Esophagus (tissue), 2 donors: ENCODE measurements at regions not wholly inside any gene's neighbourhood (a gene's known extent, or its start where the extent isn't known, plus 50 kb on each side); places are given as distances from the start of the nearest gene placed in this dataset.

Experiments used
- H3K27ac ChIP-seq, 2 donors: one replicate each; pipeline ENCODE4 v1.5.1; 2013; ENCODE audit warnings: low read depth in 2 of 2, mild to moderate bottlenecking in 2 of 2, inconsistent platforms in 1 of 2, low read length in 1 of 2, moderate library complexity in 1 of 2
- H3K27me3 ChIP-seq, 2 donors: one replicate each; pipeline ENCODE4 v1.6.1; 2013; ENCODE audit warnings: low read length in 2 of 2, control low read depth in 1 of 2, mild to moderate bottlenecking in 1 of 2; ENCODE audit not compliant: insufficient read depth in 2 of 2, control insufficient read depth in 1 of 2
- H3K36me3 ChIP-seq, 2 donors: one replicate each; pipeline ENCODE4 v1.6.1; 2013; ENCODE audit warnings: low read length in 1 of 2; ENCODE audit not compliant: control insufficient read depth in 2 of 2, insufficient read depth in 2 of 2
- H3K4me1 ChIP-seq, 2 donors: one replicate each; pipeline ENCODE4 v1.6.1; 2013; ENCODE audit warnings: low read length in 1 of 2; ENCODE audit not compliant: control insufficient read depth in 2 of 2, insufficient read depth in 2 of 2
- H3K4me3 ChIP-seq, 2 donors: one replicate each; pipeline ENCODE4 v1.5.1; 2013; ENCODE audit warnings: low read length in 2 of 2, mild to moderate bottlenecking in 2 of 2, low read depth in 1 of 2, moderate library complexity in 1 of 2
- H3K9me3 ChIP-seq, 2 donors: one replicate each; pipeline ENCODE4 v1.6.1; 2013; ENCODE audit warnings: mild to moderate bottlenecking in 2 of 2, low read depth in 1 of 2, low read length in 1 of 2, moderate library complexity in 1 of 2; ENCODE audit not compliant: control insufficient read depth in 2 of 2, insufficient read depth in 1 of 2
- WGBS, 2 donors: extraction: QIAGEN DNeasy Blood & Tissue Kit; methylation state at CpG; one replicate each; pipeline ENCODE4 v1.1.7; 2013; 5-methylcytosine and 5-hydroxymethylcytosine counted together
- donor health status: healthy with polysubstance abuse.
- donor health status: Bipolar disorder and iron deficiency.

DNA sequence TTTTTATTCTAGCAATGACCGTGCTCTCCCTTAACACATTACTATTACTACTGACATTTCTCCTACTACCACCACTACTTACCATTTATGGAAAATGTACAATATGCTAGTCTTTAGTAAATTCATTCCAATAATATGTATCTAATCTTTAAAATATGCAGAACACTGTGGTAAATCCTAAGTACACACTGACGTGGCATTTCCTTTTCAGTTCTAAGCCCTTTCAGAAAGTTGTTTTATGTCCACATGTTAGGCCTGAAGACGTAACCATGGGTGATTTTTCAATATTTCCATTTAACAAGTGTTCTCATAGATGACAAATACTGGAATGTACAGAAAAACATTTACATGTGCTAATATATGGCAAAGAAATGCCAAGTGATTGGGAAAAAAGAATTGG lies 268.6 kb upstream of the SLIT2 start:
- Histone ChIP-seq H3K4me3 (no peak overlapping the region), H3K9me3 (peaks cover 0 to 7% of the 10 kb centered on the region in 2 donors), H3K36me3 (no peaks in the 10 kb centered on the region), H3K27me3 (no peaks in the 10 kb centered on the region), H3K27ac (no peak overlapping the region), H3K4me1 (no peaks in the 10 kb centered on the region)
- WGBS, 2 donors = 50 to 51% methylated on average over 3 of the region's 3 CpGs

DNA sequence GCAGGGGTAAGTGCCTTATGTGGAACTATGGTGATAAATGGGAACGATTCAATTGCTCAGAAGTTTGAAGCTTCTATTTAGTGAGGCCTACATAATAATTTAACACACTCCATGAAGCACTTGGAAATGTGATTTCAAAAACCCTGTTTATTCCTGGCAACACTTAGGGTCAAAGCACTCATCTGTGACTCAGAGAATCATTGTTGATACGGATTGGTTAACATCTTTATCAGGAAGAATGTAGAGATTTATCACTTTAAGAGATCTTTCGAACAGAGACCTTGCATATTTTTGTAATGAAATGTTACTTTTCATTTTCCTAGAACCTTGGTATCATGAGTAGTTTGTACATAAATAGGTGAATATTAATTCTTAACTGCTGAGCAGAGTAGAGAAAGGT lies 269.1 kb upstream of the SLIT2 start:
- Histone ChIP-seq H3K36me3 (no peaks in the 10 kb centered on the region), H3K4me1 (no peaks in the 10 kb centered on the region), H3K9me3 (peaks cover 0 to 7% of the 10 kb centered on the region in 2 donors), H3K4me3 (no peak overlapping the region), H3K27ac (no peak overlapping the region), H3K27me3 (no peaks in the 10 kb centered on the region)
- WGBS, 2 donors = 64 to 74% methylated on average over 3 of the region's 3 CpGs

DNA sequence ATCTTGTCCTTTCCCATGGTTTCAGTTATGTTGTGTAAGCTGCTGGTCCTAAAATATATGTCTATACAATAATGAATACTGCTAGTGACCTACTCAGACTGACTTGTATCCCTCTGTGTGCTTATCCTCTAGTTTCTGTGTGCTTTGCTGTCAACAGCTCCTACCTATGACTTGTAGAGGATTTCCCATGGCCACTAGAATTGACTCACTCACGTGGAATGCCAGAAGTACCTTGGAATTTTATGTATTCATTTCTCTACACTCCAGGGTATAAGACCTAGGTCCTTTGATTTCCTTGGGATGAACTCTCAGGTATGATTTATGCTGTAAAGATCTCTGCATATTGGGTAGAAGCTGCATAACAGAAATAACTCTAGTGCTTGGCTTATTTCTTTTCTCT lies 279.9 kb upstream of the SLIT2 start:
- no peaks in the 10 kb centered on the region for H3K36me3 ChIP-seq
- no peaks in the 10 kb centered on the region for H3K27me3 ChIP-seq
- H3K4me3 ChIP-seq = no peak overlapping the region
- WGBS, 2 donors = 53 to 74% methylated on average over 1 of the region's 1 CpG
- no peak overlapping the region for H3K27ac ChIP-seq
- no peaks in the 10 kb centered on the region for H3K4me1 ChIP-seq
- H3K9me3 ChIP-seq = no peaks in the 10 kb centered on the region

DNA sequence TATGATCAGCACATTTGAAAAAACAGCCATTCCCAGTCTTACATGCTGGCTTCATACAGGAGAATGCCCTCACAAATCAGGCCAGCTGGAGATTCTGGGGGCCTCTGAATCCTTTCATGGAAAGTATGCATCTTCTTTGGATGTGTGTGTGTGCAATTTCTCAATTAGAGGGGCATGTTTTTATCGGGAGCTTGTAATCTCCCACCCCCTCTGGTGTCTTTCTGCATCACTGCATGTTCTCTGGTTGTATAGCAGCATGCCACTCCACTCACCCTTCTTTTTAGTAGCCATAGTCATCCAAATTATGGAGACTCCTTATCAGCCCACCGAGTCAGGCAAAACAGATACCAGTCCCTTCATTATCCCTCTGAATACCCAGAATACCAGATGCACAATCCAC lies 282.2 kb upstream of the SLIT2 start:
- Histone ChIP-seq H3K9me3 (no peaks in the 10 kb centered on the region), H3K4me1 (no peaks in the 10 kb centered on the region), H3K4me3 (no peak overlapping the region), H3K36me3 (no peaks in the 10 kb centered on the region), H3K27ac (no peak overlapping the region), H3K27me3 (no peaks in the 10 kb centered on the region)
- 57 to 77% methylated on average over 2 of the region's 2 CpGs for WGBS, 2 donors

DNA sequence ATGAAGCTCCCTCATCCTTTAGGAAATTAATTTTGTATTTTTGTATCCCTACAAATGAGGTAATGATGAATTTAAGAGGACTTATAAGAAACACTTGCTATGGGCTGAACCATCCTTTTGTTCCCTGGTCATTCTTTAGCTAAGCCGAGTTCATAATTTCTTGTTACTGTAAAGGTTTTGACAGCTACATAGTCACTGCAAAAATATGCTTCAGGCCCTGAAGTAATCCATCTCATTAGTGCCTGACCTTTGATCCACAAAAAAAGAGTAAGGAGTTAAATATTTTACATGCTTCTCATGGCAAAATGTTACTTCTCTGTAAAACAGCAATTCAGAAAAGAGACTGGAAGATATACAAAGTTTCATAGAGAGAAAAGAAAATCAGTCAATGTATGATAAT lies 290.6 kb upstream of the SLIT2 start:
- no peaks in the 10 kb centered on the region for H3K27me3 ChIP-seq
- WGBS, 2 donors = 49 to 59% methylated on average over 1 of the region's 1 CpG
- H3K4me3 ChIP-seq = no peak overlapping the region
- no peaks in the 10 kb centered on the region for H3K36me3 ChIP-seq
- H3K27ac ChIP-seq = no peak overlapping the region
- no peaks in the 10 kb centered on the region for H3K9me3 ChIP-seq
- H3K4me1 ChIP-seq = no peaks in the 10 kb centered on the region

DNA sequence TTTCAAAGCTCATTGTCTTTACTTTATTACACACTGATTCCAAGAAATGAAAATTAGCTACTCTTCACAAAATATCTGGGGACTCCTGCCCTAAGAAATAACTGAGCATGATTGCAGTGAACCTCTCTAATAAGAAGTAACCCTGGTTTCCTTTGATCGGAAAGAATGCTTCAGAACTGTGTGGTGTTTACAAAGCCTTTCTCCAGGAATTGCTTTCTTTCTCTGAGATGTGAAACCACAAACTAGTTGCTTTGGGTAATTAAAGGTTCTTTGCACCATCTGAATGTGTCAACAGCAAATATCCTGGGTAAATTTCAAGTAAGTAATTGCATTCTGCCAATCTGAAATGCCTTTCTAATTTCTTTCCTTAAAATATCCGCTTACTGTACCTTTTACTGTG lies 292.9 kb upstream of the SLIT2 start:
- no peaks in the 10 kb centered on the region for H3K27me3 ChIP-seq
- H3K9me3 ChIP-seq = no peaks in the 10 kb centered on the region
- H3K36me3 ChIP-seq = no peaks in the 10 kb centered on the region
- H3K4me1 ChIP-seq = no peaks in the 10 kb centered on the region
- 78 to 80% methylated on average over 2 of the region's 2 CpGs for WGBS, 2 donors
- H3K27ac ChIP-seq = no peak overlapping the region
- no peak overlapping the region for H3K4me3 ChIP-seq

DNA sequence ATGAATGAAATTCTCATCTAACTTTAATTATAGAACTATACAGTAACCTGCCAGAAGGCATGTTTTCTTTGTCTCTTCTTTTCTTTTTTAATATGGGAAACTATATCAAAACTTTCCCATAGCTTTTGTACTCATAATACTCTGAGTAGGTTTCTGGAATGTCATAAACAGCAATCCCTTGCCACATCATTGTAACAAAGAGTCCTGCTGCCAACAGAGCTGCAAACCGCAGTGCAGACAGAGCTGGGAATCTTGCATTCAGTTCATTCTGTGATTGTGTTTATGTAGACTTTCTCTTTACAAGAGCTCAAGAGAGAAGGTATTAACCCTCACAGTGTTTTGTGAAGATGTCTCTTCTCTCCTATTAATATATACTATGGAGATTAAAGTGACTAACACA lies 304.4 kb upstream of the SLIT2 start:
- Histone ChIP-seq H3K9me3 (no peaks in the 10 kb centered on the region), H3K4me3 (no peak overlapping the region), H3K27ac (no peak overlapping the region), H3K4me1 (no peaks in the 10 kb centered on the region), H3K36me3 (no peaks in the 10 kb centered on the region), H3K27me3 (no peaks in the 10 kb centered on the region)
- WGBS, 2 donors = 46 to 59% methylated on average over 1 of the region's 1 CpG

DNA sequence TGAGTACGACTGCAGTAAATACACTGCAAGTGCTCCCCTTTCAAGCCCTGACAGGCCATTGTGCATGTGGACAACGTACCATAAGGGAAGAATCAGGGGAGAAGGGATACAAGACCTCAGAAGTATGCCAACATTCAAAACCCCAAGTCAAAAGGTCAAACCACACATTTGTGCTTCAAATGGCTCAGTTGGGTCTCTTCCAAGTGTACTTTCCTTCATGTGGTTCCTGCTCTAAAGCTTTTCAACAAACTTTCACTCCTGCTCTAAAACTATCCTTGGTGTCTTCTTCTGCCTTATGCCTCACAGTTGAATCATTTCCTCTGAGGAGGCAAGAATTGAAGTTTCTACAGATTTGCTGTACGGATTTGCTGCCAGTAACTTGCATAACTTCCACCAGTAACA lies 305.7 kb upstream of the SLIT2 start:
- no peaks in the 10 kb centered on the region for H3K4me1 ChIP-seq
- no peak overlapping the region for H3K27ac ChIP-seq
- no peaks in the 10 kb centered on the region for H3K36me3 ChIP-seq
- H3K4me3 ChIP-seq = no peak overlapping the region
- WGBS, 2 donors = 50 to 56% methylated on average over 3 of the region's 3 CpGs
- H3K9me3 ChIP-seq = no peaks in the 10 kb centered on the region
- H3K27me3 ChIP-seq = no peaks in the 10 kb centered on the region

DNA sequence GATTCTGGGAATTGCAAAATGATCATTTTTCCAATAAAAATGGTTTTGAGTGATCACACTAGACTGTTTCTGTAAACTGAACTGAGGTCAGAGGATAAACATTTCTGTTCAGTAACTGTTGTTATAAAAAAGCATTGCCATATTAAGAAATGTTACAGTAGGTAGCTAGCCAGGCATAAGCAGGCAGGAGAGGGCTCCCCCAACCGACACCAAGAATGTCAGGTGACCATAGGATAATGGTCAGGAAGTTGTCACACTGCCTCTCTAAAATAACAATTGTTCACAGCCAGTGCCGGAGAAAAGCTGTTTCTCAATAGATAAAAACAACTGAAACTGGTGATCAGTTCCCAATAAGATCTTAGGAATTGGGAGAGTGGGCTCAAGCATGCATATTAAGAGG lies 306.2 kb upstream of the SLIT2 start:
- H3K4me1 ChIP-seq = no peaks in the 10 kb centered on the region
- H3K27me3 ChIP-seq = no peaks in the 10 kb centered on the region
- no peaks in the 10 kb centered on the region for H3K36me3 ChIP-seq
- 60 to 62% methylated on average over 2 of the region's 2 CpGs for WGBS, 2 donors
- no peak overlapping the region for H3K4me3 ChIP-seq
- no peaks in the 10 kb centered on the region for H3K9me3 ChIP-seq
- no peak overlapping the region for H3K27ac ChIP-seq

DNA sequence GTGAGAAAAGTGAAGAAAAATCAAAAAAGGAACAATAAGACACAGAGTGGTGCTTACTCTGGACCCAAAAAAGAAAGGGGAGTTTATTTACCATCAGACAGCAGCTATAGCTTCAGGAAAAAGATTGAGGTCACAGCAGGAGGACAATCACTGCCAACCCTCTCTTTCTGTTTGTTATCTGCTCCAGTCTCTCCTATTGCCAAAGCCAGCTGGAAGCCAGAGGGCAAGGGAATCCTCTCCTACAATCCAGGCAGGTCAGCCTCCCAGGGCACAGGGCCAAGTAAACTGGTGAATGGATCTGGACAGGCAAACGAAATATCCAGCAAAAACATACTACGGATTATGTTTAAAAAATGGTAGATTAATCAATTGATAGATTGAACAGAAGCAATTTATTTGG lies 306.9 kb upstream of the SLIT2 start:
- Histone ChIP-seq H3K9me3 (no peaks in the 10 kb centered on the region), H3K27ac (no peak overlapping the region), H3K4me3 (no peak overlapping the region), H3K4me1 (no peaks in the 10 kb centered on the region), H3K36me3 (no peaks in the 10 kb centered on the region), H3K27me3 (no peaks in the 10 kb centered on the region)
- 66 to 74% methylated on average over 2 of the region's 2 CpGs for WGBS, 2 donors
